NCI-H2196 treated with DMSO at 0.1 percent for 48 hours (cell line): ENCODE measurements at regions not wholly inside any gene's neighbourhood (a gene's known extent, or its start where the extent isn't known, plus 50 kb on each side); places are given as distances from the start of the nearest gene placed in this dataset.

Experiments used
- DNase-seq: peaks from one replicate; lab custom pipeline; 2025; ENCODE audit not compliant: unreplicated experiment; lab: John Stamatoyannopoulos, UW

- DNase-seq = no peak
Measured at GRCh38 chr13:33891196-33891742, 73.3 kb downstream of the RFC3 start.

GRCh38 chr13:33893559-33893958 is 75.6 kb downstream of the RFC3 start:
- DNase-seq = no peak

DNA sequence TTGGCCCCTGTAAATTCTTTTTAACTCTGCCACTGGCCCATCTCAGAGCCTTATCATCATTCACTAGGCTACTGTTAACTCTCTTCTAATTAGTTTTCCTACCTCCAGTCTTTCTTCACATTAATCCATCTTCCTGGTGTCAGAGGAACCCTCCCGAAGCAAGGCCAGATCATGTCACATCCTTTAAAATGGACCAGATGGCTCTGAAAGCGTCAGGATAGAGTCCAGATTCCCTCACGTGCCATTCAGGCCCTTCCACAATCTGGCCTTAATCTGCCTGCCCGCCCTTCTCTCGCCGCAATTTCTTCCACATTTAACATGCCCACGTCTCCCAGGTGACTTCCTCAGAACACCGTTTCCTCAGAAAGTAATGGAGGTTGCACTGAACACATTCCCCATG is 86.5 kb downstream of the RFC3 start:
- no peak for DNase-seq

- DNase-seq = no peak
Measured at GRCh38 chr13:33908116-33908515, 90.2 kb downstream of the RFC3 start.

DNA sequence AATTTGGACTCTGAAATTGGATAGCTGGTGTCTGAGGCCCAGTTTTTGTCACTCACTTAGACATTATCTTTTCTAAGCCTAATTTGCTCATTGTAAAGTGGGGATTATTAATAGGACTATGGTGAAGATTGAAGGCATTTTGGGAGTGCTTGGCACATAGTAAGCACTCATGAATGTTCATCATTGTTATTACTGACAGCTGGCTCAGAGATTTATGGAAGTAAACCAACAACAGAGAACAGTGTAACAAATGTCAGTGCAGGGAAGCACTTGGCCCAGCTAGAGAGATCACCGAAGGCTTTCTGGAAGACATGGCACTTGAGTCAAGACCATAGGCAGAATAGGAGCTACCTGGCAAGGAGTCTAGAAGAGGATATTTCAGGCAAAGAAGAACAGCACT is 92.3 kb downstream of the RFC3 start:
- no peak for DNase-seq

DNA sequence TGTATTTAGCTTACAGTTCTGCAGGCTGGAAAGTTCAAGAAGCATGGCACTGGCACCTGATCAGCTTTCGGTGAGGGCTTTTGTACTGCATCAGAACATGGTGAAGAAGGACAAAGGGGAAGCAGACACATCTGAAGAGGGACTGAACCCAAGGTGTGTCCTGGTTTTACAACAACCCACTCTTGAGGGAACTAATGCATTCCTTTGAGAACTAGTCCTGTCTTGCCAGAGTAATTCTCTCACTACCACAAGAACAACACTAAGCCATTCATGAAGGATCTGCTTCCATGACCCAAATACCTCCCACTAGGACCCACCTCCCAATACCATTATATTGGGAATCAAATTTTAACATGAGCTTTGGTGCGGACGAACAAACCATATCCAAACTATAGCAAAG is 93.6 kb downstream of the RFC3 start:
- no peak for DNase-seq

DNA sequence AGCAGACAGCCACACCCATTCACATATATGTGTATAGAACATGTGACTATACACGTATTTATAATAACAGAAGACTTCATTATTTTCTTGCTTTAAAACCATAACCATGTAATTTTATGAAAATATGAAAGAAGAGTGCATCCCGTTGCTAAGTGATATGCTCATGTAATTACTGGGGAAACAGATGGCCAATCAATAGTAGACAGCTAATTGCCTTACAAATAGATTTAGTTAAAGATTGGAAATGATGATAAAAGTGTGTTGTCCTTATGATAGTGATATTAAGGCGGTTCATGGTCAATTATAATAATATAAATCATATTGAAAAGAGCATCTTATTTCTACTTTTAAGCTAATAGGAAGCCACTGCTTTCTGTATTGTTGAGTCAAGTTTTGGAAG is 95.9 kb downstream of the RFC3 start:
- no peak for DNase-seq

- DNase-seq = no peak
Measured at GRCh38 chr13:33917190-33917589, 99.2 kb downstream of the RFC3 start.

- no peak for DNase-seq
Measured at GRCh38 chr13:33918199-33918932, 100.4 kb downstream of the RFC3 start.

- DNase-seq = no peak
Measured at GRCh38 chr13:33919120-33919519, 101.2 kb downstream of the RFC3 start.

DNA sequence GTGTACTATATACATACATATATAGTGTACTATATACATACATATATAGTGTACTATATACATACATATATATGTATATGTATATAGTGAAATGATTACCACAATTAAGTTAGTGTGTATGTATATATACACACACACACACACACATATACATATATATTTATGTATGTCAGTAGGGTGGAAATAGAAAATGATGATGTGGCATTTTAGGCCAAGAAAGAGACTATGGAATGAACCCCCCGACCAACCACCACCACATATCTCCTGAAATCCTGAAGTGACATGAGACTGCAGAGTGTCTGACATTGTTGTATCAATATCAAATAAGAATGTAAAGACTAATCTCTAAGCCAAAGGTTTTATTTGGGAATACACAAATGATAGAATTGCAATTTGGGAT is 107.6 kb downstream of the RFC3 start:
- DNase-seq = no peak

DNA sequence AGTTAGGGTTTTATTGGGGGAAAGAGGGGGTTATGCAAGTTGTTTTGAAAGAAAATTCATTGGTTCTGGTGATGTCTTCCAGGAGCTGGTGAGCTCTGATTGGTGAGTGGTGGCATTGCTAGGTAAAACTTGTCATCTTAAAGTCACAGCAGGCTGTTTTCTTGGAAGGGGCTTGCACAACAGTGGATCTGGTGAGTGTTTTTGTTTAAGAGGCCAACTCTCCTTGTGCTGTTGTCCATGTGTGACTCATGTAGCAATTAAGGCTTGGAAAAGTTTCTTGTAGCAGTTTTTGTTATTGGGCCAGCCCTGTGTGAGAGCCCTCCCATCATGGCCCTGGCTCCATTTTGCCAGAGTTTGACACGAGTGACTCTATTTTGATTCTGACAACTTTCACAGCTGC is 109.4 kb downstream of the RFC3 start:
- DNase-seq = no peak

DNA sequence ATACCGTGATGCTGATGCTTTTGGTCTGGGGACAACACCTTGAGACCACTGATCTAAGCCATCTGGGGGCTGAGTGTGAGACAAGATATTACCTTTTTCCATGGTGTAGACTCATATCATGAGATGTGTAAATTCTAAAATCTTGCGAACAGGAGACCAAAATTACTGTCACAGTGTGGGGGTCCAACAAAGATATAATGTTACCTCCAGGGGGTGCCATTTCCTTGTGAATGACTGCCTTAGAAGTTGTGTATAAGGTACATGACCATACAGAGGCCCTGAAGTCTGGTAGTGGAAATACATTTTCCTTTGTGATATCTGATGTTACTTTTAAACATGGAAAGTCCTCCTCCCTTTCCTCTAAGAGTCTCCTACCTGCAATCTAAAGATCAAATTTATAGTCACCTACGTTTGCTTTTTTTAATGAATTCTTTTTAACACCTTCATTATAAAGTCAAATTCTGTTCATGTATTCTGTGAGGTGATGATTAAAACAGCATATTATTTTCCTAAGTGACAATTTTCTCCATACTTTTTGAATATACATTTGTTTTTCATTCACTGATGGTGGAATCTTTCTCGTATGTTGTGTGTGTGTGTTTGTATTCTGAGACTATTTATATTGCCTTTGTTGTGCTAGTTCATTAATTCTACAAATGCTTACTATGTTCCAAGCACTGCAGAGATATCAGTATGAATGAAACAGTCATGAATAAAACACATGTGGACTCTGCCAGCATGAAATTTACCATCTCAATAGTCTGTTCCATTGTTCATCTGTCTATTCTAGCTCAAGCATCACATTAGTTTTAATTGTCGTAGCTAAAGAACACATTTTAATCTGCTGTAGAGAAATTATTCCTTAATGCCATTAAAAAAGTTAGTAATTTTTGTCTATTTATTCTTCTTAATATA is 113.7 kb downstream of the RFC3 start:
- DNase-seq = no peak

DNA sequence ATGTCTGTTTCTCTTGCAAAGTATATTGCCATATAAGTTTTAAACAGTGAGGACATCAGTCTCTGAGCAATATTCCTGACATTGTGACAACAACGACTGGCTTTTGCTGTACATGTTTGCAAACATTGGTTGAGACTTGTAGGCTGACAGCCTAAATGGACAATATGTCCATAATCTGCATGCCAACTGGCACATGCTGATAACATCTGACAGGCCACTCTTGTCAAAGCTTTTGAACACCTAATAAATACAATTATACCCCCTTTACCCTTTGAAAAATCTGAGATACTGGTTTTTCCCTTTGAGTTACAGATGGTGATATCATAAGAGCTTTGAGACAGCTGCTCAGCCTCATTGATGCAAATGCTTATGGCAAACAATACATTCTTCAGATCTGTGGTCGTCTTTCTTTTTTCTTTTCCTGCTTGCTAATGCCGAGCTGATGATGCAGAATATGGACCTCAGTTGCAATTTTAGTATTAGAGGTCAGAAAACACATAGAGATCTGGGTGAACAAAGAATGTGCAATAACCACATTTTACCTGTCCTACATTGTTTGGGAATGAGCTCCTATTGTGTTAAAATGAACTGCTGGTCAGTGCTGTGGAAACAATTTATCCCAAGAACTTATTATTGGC is 114.9 kb downstream of the RFC3 start:
- DNase-seq = no peak

- no peak for DNase-seq
Measured at GRCh38 chr13:33933810-33934209, 115.9 kb downstream of the RFC3 start.

- no peak for DNase-seq
Measured at GRCh38 chr13:33934343-33934742, 116.4 kb downstream of the RFC3 start.

DNA sequence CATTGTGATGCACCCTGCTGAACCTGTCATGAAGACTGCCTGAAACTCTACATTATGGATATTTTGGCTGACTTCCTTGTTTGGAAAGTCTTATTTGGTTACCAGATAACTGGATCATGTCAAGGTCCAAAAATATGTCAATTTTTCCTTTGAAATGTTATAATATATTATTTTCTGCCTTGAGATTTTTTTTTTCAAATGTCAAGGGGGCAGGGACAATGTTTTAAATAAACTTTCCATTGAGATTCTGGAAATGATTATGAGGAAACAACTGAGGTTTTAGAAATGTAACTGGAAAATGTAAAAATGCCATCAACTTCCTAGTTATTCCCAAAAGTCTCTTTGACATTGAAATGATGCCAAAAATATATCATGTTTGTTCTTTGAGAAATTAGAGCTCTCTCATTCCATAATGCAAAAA is 117.0 kb downstream of the RFC3 start:
- DNase-seq = no peak

DNA sequence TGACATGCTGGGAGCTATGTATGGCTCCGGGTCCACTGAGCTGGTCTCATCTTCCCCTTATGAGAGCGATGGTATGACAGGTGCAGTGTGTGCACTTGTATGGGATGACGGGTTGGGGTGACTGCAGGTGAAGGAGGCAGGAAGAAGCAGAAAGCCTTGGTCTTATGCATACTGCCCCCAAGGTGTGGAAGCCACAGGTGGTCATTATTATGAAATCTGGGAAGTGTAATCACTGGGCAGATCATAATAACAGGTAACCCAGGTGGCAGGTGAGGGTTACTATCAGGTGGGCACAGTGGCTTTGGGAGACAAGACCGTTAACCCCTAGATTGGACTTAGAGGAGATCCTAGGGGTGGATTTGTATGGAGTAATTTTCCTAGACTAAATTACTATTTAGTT is 118.0 kb downstream of the RFC3 start:
- DNase-seq = no peak

- DNase-seq = no peak
Measured at GRCh38 chr13:33937373-33938098, 119.6 kb downstream of the RFC3 start.

GRCh38 chr13:33940256-33940655 is 122.3 kb downstream of the RFC3 start:
- no peak for DNase-seq

- DNase-seq = no peak
Measured at GRCh38 chr13:33940898-33941297, 122.9 kb downstream of the RFC3 start.
